GM12892 (cell line): ENCODE measurements at regions not wholly inside any gene's neighbourhood (a gene's known extent, or its start where the extent isn't known, plus 50 kb on each side); places are given as distances from the start of the nearest gene placed in this dataset.
"Not testable (repeated sequence)": the region's sequence is repeated elsewhere in the genome, so short reads cannot be mapped to it uniquely, and the experiment has no call there.

Experiments used
- DNase-seq: peaks from one replicate; pipeline ENCODE4 v3.0.0; 2011; ENCODE audit not compliant: insufficient read length
- FAIRE-seq: peaks from 2 replicates; lab custom pipeline; 2011; peaks lifted over from hg19 to GRCh38; lab: Jason Lieb, UNC
- POLR2A ChIP-seq: IDR thresholded peaks from 2 replicates; pipeline ENCODE4 v1.6.1; 2011; ENCODE audit warnings: low read depth, low read length, control low read depth
- POLR2AphosphoS5 ChIP-seq: IDR thresholded peaks from 2 replicates; pipeline ENCODE4 v1.6.1; 2011; ENCODE audit warnings: low read depth, low read length, control low read depth
- TAF1 ChIP-seq: IDR thresholded peaks from 2 replicates; pipeline ENCODE4 v1.6.1; 2011; ENCODE audit warnings: low read depth, mild to moderate bottlenecking, control low read depth, low read length, borderline replicate concordance

GRCh38 chr1:88560621-88561020 lies 123.5 kb upstream of the PKN2 start:
- no peak for DNase-seq
- TF ChIP-seq POLR2AphosphoS5 (no peak), POLR2A (no peak)
- FAIRE-seq: no peak

GRCh38 chr1:88562991-88563390 lies 121.1 kb upstream of the PKN2 start:
- no peak for FAIRE-seq
- no peak for DNase-seq
- TF ChIP-seq POLR2AphosphoS5 (no peak), TAF1 (no peak), POLR2A (no peak)

GRCh38 chr1:88566615-88567387 lies 117.3 kb upstream of the PKN2 start:
- DNase-seq (no peak), FAIRE-seq (no peak)

GRCh38 chr1:88571506-88571905 lies 112.6 kb upstream of the PKN2 start:
- TF ChIP-seq TAF1: no peak
- no peak for TF ChIP-seq POLR2A
- TF ChIP-seq POLR2AphosphoS5: no peak
- DNase-seq: no peak

More at GRCh38 chr1:88566615-88567387, 117.3 kb upstream of the PKN2 start:
- no peak for TF ChIP-seq POLR2AphosphoS5
- no peak for TF ChIP-seq TAF1
- no peak for TF ChIP-seq POLR2A

GRCh38 chr1:88579598-88579997 lies 104.5 kb upstream of the PKN2 start:
- TF ChIP-seq POLR2AphosphoS5 (no peak), POLR2A (no peak), TAF1 (no peak)
- no peak for FAIRE-seq

More at GRCh38 chr1:88571506-88571905, 112.6 kb upstream of the PKN2 start:
- FAIRE-seq: no peak

GRCh38 chr1:88581703-88582102 lies 102.4 kb upstream of the PKN2 start:
- TF ChIP-seq POLR2AphosphoS5: no peak
- no peak for TF ChIP-seq TAF1
- no peak for TF ChIP-seq POLR2A
- DNase-seq: no peak
- FAIRE-seq: no peak

More at GRCh38 chr1:88579598-88579997, 104.5 kb upstream of the PKN2 start:
- DNase-seq: no peak

GRCh38 chr1:88593358-88593757 lies 90.7 kb upstream of the PKN2 start:
- DNase-seq (no peak), FAIRE-seq (no peak)
- TF ChIP-seq TAF1: no peak
- TF ChIP-seq POLR2A: no peak
- no peak for TF ChIP-seq POLR2AphosphoS5

GRCh38 chr1:88595355-88596002 lies 88.6 kb upstream of the PKN2 start:
- FAIRE-seq (peak; percentile 40), DNase-seq (no peak)
- TF ChIP-seq POLR2AphosphoS5 (no peak), TAF1 (no peak), POLR2A (no peak)

GRCh38 chr1:88597973-88598372 lies 86.1 kb upstream of the PKN2 start:
- DNase-seq, FAIRE-seq: not testable (repeated sequence)

GRCh38 chr1:88608139-88608943 lies 75.7 kb upstream of the PKN2 start:
- DNase-seq (no peak), FAIRE-seq (peak; percentile 62)
- TF ChIP-seq TAF1 (no peak), POLR2AphosphoS5 (no peak), POLR2A (no peak)

- FAIRE-seq (no peak), DNase-seq (no peak)
- TF ChIP-seq POLR2A: no peak
- no peak for TF ChIP-seq TAF1
- TF ChIP-seq POLR2AphosphoS5: no peak
Observed at GRCh38 chr1:88609051-88609450, 75.0 kb upstream of the PKN2 start.
